HG03280 (cell line): ENCODE measurements at regions not wholly inside any gene's neighbourhood (a gene's known extent, or its start where the extent isn't known, plus 50 kb on each side); places are given as distances from the start of the nearest gene placed in this dataset.
"Not testable (repeated sequence)": the region's sequence is repeated elsewhere in the genome, so short reads cannot be mapped to it uniquely, and the experiment has no call there.

ENCODE experiments used
- ATAC-seq: cut with Tn5 transposase; IDR thresholded peaks from one replicate; pipeline ENCODE4 v1.9.1; 2021; ENCODE audit warnings: mild to moderate bottlenecking, moderate library complexity; ENCODE audit not compliant: unreplicated experiment

DNA sequence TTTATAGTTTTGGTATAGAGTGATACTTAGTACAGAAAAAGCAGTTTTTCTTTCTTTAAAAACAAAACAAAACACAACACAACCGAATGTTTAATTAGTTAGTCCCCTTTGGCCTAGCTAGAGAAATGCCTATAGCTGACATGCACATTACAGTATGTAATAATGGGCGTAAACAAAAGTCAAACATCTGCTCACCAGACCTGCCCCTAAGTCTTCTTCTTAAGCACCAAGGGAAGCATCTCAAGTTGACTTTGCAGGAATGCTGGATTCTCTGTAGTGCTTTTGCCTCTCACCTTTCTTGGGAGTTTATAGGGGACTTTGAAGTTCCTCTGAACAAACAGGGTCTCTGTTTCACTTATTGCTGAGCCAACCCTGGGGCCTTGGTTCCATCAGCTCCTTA is 143.7 kb downstream of the TM2D1 start:
- ATAC-seq = no peak

DNA sequence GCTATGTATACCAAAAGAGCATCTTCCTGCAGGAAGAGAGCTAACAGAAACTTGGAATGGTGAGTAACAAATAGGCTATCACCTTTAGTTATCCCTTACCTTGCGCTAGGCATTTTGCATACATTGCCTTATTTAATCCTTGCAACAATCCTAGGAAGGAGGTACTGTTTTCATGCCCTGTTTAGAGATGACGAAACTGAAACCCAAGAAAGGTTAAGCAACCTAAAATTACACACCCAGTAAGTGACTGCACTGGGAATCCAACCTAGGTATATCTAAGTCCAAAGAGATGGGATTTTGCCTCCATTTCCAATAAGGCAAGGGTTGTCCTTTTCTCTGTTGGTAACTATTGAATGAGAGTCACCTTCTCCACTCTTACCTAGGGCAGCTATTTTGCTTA is 144.5 kb downstream of the TM2D1 start:
- ATAC-seq = no peak

DNA sequence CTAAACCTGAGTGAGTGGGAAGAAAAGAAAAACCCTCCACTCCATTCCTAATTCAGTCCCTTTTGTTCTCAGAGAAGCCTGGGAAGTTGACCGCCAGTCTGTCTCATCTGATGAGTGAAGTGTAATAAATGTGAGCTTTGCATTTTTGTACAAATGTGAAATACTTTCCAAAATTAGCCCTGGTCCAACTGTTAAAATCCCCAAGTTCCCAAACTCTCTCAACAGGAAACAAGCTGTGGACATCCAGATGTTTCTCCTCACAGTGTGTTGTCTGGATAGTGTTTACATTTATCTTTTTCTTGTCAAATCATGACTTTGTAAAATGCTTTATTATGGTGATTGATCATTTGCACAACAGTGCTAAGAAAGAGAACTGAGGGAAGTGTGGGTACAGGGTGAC is 145.1 kb downstream of the TM2D1 start:
- ATAC-seq = no peak

DNA sequence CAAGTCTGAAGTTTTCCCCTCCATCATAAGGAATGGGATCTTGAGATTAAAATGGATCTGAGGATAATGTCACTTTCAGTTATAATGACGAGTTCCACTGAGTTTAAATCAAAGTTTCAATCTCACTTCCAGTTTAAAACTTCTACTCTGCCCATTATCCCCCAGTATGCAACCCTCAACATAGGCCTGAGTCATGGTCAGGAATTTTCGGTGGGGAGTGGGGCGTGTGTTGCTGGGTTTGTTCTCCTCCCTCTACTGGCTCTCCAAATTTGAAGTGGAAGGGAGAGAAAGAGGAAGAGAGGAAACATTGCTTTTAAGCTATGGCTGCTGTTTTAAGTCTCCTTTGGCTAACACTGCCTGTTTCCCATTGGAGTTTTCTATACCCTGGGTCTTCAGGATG is 152.9 kb downstream of the TM2D1 start:
- ATAC-seq = no peak

DNA sequence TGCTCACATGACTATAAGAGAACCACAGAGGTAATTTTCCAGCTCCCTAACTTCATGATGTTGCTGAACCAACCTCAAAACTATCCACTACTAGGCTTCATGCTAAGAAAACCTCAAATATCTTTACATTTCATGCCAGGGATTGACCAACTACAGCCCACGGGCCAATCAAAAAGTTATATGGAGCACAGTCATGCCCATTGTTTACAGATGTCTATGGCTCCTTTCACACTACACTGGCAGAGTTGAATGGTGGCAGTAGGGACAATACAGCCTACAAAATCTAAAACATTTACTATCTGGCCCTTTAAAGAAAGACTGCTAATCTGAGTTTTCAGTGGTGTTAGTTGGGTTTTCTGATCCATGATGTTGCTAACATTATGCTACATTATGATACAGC is 154.8 kb downstream of the TM2D1 start:
- ATAC-seq = no peak

DNA sequence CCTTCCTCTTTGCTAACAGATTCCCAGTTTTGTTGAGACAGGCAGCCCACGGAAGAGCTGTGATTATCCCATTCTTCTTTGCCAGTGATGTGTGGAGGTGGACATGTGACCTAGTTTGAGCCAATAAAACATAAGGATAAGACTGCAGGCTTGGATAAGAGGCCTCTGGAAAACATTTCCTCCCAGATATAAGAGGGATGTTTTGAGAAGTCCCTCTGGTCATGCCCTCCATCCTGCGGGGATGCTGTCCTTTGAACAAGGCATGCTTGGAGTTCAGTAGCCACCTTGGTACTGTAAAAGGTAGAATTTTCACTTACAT is 155.7 kb downstream of the TM2D1 start:
- no peak for ATAC-seq

DNA sequence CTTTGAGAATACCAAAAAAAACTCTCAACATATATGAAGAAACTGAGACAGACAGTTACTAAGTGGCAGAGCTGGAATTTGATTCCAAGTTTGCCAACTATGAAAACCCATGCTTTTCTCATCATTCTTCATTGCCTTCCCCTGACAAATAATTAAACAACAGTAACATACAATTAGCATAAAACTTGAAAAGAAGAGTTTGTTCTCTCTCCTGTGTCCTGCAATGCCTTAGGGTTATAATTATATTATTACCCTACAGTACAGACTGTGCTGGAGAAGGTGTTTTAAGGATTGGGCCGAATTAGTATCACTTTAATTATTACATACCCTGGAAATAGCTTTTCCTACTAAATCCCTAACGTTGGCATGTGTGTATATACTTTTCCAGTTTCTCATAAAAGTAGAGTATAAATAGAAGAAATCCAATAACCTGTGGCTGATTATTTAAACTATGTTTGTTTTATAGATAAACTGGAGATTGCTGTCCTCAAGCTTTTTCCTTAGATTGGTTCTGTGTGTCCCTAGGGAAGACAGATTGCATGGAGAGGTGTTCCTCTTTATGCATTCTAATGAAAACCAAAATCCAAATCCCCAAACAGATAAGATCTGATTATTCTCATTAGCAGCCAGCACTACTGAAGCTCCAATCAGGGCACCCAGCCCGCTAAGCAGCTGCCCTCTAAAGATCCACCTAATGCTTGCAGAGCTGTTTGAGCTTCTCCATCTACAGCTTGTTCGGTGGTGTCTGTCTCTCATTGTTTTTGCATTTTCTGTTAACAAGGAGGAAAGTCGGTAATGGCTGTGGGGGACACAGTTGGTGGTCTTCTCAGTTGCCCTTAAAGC is 156.3 kb downstream of the TM2D1 start:
- no peak for ATAC-seq

DNA sequence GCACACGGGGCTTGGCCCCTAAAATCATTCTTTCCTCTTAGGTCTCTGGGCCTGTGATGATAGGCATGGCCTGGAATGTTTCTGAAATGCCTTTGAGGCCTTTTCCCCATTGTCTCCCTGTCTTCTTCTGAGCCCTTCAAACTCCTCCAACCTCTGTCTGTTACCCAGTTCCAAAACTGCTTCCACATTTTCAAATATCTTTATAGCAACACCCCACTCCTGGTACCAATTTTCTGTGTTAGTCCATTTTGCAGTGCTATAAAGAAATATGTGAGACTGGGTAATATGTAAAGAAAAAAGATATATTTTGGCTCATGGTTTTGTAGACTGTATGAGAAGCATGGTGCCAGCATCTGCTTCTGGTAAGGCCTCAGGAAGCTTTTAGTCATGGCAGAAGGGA is 158.8 kb downstream of the TM2D1 start:
- ATAC-seq = no peak

DNA sequence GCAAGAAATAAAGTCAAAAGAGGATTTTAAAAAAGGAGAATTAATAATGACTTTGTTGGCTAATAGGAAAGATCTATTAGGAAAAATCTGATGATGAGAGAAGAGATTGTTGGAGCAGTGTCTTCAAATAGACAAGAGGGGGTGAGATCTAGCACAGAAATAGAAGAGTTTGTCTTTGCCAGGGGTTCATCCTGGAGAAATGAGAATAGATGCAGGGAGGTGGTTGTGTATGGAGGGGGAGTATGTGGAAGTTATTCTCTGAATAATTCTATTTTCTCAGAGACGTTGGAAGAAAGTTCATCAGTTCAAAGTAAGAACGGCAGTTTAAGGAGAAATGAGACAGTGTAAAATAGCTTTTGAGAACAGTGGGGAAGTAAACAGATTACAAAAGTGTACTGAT is 161.3 kb downstream of the TM2D1 start:
- ATAC-seq = no peak

DNA sequence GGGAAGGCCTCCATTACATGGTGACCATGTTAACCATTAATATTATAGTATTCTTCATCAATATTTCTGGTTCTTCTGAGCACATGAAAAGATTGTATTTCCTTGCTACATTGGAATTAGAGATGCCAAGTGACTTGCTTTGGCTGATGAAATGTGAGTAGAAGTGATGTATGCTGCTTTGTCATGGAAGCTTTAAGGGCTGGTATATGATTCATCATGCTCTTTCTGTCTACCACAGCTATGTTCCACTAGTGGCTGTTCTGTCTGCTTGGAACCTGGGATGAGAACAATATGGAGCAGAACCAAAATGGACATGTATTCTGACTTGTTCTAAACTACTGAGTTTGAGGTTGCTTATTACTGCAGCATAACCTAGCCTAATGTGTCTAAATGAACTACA is 163.3 kb downstream of the TM2D1 start:
- no peak for ATAC-seq

DNA sequence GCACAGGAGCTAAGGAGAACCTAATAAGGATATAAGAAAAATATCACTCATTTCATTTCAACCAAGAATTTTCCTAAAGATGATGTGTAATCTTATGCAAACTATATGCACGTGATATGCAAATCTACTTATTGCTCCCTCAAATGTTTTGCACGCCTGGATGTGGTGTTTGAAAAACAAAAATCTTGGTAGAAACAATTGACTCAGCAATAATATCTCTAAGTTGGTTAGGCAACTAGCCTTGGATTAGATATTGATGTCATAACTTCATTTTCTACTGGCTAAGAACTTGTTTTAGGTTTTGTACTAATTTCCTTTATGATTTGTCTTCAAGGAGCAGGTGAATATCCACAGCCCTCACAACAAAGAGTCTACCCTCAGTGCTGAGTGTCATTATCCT is 164.6 kb downstream of the TM2D1 start:
- no peak for ATAC-seq

DNA sequence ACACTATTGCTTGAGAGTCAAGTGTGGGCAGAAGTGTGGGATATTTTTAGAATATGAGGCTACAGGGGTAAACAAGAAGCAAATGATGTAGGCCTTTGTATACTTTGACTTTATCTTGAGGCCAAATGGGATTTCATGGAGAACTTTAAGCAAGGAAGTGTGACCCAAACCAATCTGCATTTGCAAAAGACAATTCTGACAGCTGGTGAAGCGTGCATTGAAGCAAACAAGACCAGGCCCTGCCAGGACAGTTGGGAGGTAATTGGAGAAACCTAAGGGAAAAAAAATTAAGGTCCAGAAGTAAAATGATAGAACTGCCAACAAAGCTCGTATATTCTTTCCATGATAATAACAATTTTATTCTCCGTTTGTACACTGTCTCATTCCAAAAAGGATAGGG is 168.3 kb downstream of the TM2D1 start:
- no peak for ATAC-seq

DNA sequence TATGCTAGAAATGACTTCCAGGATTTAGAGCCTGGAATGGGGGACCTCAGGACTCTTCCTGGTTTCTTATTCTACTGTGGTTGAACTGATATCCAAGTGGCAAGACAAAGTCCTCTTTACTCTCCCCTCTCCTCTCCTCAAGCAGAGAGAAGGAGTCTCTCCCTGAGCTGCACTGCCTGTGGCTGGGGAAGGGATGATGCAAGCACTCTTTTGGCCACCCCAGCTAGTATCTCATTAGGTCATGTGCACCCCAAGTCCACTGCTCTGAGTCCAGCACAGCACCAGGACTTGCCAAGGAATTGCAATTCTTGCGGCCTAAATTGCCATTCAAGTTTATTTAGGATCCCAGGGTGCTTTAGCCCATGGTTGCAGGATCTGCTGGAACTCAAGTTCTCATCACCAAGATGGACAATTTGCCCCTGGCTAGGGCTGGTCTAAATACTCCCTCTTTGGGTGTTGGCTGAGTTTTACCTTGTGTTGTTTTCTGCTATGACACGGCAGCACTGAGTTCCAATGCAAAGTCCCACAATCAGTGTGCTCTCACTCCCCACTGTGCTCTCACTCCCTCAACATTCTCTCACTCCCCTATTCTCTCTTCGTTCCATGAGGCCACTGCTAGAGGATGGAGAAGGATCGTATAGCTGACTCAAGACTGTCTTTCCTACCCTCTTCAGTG is 172.2 kb downstream of the TM2D1 start:
- no peak for ATAC-seq

DNA sequence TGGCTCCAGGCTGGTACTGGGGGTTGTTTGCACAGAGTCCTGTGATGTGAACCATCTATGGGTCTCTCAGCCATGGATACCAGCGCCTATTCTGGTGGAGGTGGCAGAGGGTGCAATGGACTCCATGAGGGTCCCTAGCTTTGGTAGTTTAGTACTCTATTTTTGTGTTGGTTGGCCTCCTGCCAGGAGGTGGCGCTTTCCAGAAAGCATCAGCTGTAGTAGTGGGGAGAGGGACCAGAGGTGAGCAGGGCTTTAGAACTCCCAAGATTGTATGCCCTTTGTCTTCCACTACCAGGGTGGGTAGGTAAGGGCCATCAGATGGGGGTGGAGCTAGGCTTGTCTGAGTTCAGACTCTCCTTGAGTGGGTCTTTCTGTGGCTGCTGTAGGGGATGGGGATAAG is 177.6 kb downstream of the TM2D1 start:
- ATAC-seq = not testable (repeated sequence)

DNA sequence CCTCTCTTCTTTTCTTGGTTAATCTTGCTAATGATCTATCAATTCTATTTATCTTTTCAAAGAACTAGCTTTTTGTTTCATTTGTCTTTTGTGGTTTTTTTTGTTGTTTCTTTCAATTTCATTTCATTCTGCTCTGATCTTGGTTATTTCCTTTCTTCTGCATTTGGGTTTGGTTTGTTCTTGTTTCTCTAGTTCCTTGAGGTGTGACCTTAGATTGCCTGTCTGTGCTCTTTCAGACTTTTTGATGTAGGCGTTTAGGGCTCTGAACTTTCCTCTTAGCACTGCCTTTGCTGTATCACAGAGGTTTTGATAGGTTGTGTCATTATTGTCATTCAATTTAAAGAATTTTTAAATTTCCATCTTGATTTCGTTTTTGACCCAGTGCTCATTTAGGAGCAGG is 180.1 kb downstream of the TM2D1 start:
- ATAC-seq = not testable (repeated sequence)

DNA sequence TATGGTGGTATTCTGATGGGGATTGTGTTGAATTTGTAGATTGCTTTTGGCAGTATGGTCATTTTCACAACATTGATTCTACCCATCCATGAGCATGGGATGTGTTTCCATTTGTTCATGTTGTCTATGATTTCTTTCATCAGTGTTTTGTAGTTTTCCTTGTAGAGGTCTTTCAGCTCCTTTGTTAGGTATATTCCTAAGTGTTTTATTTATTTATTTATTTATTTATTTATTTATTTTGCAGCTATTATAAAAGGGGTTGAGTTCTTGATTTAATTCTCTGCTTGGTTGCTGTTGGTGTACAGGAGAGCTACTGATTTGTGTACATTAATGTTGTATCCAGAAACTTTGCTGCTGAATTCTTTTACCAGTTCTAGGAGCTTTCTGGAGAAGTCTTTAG is 181.4 kb downstream of the TM2D1 start:
- not testable (repeated sequence) for ATAC-seq

DNA sequence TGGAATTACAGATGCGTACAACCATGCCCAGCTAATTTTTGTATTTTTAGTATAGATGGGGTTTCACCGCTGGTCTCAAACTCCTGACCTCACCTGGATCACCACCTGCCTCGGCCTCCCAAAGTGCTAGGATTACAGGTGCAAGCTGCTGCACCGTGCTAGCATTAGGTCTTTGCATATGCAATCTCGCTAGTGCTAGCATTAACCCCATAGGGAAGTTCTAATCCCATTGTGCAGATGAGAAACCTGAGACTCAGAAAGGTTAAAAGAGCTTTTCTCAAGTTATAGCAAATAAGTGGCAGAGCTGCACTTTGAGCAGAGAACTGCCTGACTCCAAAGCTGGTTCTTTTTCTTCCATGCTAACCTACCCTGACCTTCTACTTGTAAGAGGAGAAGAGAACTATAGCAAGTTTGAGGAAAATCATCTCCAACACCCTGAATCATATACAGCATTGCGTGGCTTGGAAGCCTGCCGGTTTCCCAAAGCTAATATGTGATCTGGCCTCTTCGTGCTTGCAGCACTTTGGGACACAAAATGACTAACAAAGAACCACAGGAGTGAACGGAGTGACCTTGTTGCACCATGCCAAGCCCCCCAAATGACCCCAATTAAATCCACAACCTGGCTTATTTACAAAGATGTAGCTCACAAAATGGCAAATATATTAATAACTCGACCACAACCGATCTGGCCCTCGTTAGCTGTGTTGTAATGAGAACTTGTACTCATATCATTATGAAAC is 185.1 kb downstream of the TM2D1 start:
- ATAC-seq = no peak

DNA sequence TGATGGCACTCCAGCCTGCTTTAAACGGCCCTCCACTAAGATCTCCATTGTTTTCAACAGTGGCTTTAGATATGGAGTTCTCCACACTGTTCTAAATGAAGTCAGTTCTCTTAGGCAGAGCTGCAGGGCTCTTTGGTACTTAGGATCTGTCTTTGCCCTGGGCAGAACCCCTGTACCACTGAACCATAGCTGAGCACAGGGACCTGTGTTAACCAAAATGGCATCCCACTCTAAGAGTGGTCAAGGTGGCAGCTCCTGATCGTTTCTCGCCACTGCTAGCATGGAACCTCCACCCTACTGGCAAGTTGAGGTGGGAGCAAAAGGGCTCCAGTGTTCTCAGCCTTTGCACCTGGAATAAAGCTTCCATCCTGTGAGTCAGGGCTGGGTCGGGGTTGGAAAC is 186.7 kb downstream of the TM2D1 start:
- ATAC-seq = no peak

DNA sequence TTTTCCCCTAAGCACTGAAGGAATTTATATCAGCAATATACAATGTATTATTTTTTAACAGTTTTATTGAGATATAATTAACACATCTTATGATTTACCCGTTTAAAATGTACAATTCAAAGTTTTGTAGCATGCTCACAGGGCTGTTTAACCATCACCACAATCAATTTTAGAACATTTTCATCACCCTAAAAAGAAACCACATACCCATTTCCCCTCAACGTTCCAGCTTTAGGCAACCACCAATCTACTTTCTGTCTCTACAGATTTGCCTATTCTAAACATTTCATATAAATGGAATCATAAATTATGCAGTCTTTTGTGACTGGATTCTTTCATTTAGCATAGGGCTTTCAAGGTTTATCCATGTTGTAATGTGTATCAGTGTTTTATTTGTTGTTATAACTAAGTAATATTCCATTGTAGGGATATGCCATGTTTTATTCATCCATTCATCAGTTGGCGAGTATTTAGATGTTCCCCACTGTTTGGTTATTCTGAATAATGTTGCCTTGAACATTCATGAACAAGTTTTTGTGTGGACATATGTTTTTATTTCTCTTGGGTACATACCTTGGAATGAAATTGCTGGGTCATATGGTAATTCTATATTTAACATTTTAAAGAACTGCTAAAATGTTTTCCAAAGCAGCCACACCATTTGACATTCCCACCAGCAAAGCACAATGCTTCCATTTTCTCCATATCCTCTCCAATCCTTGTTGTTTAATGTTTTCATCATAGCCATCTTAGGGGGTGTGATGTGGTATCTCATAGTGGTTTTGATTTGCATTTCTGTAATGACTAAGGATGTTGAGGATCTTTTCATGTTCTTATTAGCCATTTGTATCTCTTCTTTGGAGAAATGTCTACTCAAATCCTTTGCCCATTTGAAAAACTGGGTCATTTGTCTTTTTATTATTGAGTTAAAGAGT is 188.5 kb downstream of the TM2D1 start:
- ATAC-seq = no peak

DNA sequence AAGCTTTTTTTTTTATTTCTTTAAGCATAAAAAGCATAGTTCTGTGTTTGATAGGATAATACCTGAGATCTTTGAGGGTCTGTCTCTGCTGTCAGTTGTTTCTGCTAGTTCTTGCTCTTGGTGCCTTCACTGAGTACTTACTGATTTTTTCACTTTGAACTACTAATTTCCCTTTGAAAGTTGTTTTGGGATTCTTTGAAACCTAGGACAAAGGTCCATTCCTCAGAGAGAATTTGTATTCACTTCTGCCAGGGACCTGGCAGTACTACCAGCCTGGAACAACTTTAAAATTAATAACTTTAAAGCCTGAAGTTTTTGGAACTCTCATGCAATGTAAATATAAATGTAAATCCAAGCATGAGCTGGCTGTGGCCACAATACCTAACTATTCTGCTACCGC is 190.1 kb downstream of the TM2D1 start:
- ATAC-seq = no peak

DNA sequence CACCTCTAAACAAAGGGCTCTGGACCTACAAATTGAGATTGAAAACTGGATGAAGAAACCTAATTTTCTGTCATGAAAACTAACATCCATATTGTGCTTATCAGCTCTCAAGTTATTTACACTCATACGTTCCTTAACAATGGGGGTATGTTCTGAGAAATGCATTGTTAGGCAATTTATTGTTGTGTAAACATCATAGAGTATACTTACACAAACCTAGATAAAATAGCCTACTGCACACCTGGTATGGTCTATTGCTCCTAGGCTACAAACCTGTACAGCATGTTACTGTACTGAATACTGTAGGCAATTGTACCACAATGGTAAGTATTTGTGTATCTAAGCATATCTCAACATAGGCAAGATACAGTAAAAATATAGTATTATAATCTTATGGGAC is 191.4 kb downstream of the TM2D1 start:
- no peak for ATAC-seq
